Kasumi-1 (cell line): ENCODE measurements at regions not wholly inside any gene's neighbourhood (a gene's known extent, or its start where the extent isn't known, plus 50 kb on each side); places are given as distances from the start of the nearest gene placed in this dataset.
"Not testable (repeated sequence)": the region's sequence is repeated elsewhere in the genome, so short reads cannot be mapped to it uniquely, and the experiment has no call there.

Source experiments
- DNase-seq, 2 experiments: peaks; one replicate each; lab custom pipeline; 2025; lab: John Stamatoyannopoulos, UW

DNA sequence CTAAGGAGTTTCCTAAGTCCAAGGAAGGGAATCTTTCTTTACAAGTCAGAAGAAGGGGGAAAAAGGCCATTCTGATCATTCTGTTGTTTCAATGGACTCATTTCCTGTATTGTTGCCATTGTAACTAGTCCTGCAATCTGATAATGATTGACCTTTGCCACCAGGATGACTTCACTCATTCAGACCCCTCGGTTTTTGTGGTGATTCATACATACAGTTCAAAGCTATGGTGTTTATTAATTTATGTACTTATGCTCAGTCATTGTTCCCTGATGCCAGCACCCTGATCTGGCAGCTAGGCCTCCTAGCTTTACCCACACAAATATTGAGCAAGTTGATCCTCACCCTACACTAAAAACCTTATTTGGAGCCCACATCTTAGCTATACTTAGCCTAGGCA, 57.6 kb upstream of the ZNF519 start:
- no peak for DNase-seq

DNA sequence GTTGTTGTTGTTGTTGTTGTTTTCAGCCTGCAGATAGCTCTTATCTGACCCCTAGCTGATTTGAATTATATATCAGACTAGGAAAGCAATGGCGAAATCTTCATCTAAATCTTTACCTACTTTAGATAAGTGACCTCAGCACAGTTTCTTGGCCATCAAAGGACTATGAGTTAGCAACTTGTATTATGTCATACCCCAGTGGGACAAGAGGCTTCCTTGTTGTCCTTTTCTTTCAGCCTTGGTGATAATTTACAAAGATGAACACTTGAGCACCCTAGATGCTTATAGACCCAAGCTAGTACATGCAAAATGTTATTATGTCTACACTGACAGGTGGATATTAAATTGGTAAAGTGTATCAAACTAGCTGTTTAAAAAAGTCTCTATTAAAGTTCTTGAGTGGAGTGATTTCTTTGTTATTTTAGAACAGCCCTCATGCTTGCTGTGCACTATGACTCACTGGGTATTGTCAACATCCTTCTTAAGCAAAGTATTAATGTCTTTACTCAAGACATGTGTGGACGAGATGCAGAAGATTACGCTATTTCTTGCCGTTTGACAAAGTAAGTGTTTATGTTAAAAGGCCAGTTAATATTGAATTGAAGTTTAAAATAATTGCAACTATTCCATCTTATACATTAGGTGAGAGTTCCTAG, 56.6 kb upstream of the ZNF519 start:
- DNase-seq = not testable (repeated sequence)
